Ishikawa (cell line): ENCODE measurements at regions not wholly inside any gene's neighbourhood (a gene's known extent, or its start where the extent isn't known, plus 50 kb on each side); places are given as distances from the start of the nearest gene placed in this dataset.

ENCODE experiments used
- CREB1 ChIP-seq: IDR thresholded peaks from 2 replicates; pipeline ENCODE4 v1.6.1; 2012; ENCODE audit warnings: low read depth
- EGR1 ChIP-seq: IDR thresholded peaks from 2 replicates; pipeline ENCODE4 v1.6.1; 2012
- EP300 ChIP-seq: IDR thresholded peaks from 2 replicates; pipeline ENCODE4 v1.6.1; 2012; ENCODE audit warnings: borderline replicate concordance
- MAX ChIP-seq: IDR thresholded peaks from 2 replicates; pipeline ENCODE4 v1.6.1; 2012
- NFIC ChIP-seq: IDR thresholded peaks from 2 replicates; pipeline ENCODE4 v1.6.1; 2012
- REST ChIP-seq: IDR thresholded peaks from 2 replicates; pipeline ENCODE4 v1.6.1; 2012; ENCODE audit warnings: low read depth, mild to moderate bottlenecking
- TAF1 ChIP-seq: IDR thresholded peaks from 2 replicates; pipeline ENCODE4 v1.6.1; 2012; ENCODE audit warnings: low read depth, mild to moderate bottlenecking
- TEAD4 ChIP-seq: IDR thresholded peaks from 2 replicates; pipeline ENCODE4 v1.6.1; 2012

- TF ChIP-seq EP300 (no peak), CREB1 (no peak), NFIC (no peak), EGR1 (no peak), MAX (no peak), TAF1 (no peak), REST (no peak), TEAD4 (no peak)
Observed at GRCh38 chr5:120052916-120053828, 410.9 kb upstream of the PRR16 start.
